Neuronal stem cell (in vitro differentiated cells): ENCODE measurements at regions not wholly inside any gene's neighbourhood (a gene's known extent, or its start where the extent isn't known, plus 50 kb on each side); places are given as distances from the start of the nearest gene placed in this dataset.

ENCODE experiments used
- DNase-seq: peaks from one replicate; pipeline ENCODE4 v3.0.0-alpha.2; 2013; ENCODE audit warnings: low spot score
- H2AFZ ChIP-seq: one replicate; pipeline ENCODE4 v1.6.1; 2013; ENCODE audit warnings: mild to moderate bottlenecking, low read length, inconsistent platforms
- H2AK5ac ChIP-seq: 2 replicates; pipeline ENCODE4 v1.6.1; 2013; ENCODE audit warnings: low read depth, mild to moderate bottlenecking, inconsistent platforms, low read length, moderate library complexity, mixed read lengths
- H2BK120ac ChIP-seq: 2 replicates; pipeline ENCODE4 v1.6.1; 2013; ENCODE audit warnings: low read depth, mild to moderate bottlenecking, inconsistent platforms, low read length, moderate library complexity, mixed read lengths
- H2BK12ac ChIP-seq: one replicate; pipeline ENCODE4 v1.6.1; 2013; ENCODE audit warnings: low read length, inconsistent platforms
- H2BK15ac ChIP-seq: 2 replicates; pipeline ENCODE4 v1.6.1; 2013; ENCODE audit warnings: mild to moderate bottlenecking, low read length, inconsistent platforms, mixed read lengths
- H2BK5ac ChIP-seq: one replicate; pipeline ENCODE4 v1.6.1; 2013; ENCODE audit warnings: inconsistent platforms, mild to moderate bottlenecking, low read length, moderate library complexity
- H3K14ac ChIP-seq: one replicate; pipeline ENCODE4 v1.6.1; 2013; ENCODE audit warnings: low read length, inconsistent platforms
- H3K18ac ChIP-seq: 2 replicates; pipeline ENCODE4 v1.6.1; 2013; ENCODE audit warnings: low read length, inconsistent platforms
- H3K23ac ChIP-seq: 2 replicates; pipeline ENCODE4 v1.6.1; 2013; ENCODE audit warnings: low read depth, mild to moderate bottlenecking, mixed read lengths, low read length, inconsistent platforms; ENCODE audit not compliant: poor library complexity
- H3K27ac ChIP-seq: replicated peaks from 3 replicates; pipeline ENCODE4 v1.5.1; 2013; ENCODE audit warnings: low read length, inconsistent platforms
- H3K27me3 ChIP-seq, 3 experiments: 2 replicates each; pipeline ENCODE4 v1.6.1; 2013; ENCODE audit warnings: low read length in 3 of 3, mild to moderate bottlenecking in 2 of 3, inconsistent platforms in 1 of 3, low read depth in 1 of 3, mixed read lengths in 1 of 3, moderate library complexity in 1 of 3; ENCODE audit not compliant: control insufficient read depth in 3 of 3, insufficient read depth in 3 of 3
- H3K36me3 ChIP-seq, 2 donors: replicated peaks in 1 of 2; 2 replicates each; pipeline ENCODE4 v1.6.1; 2013; ENCODE audit warnings: low read length in 2 of 2; ENCODE audit not compliant: control insufficient read depth in 2 of 2, insufficient read depth in 2 of 2
- H3K4ac ChIP-seq: 2 replicates; pipeline ENCODE4 v1.6.1; 2013; ENCODE audit warnings: inconsistent platforms, mild to moderate bottlenecking, low read length, moderate library complexity
- H3K4me1 ChIP-seq, 2 donors: 1 replicate in 1 of 2; 2 replicates in 1 of 2; pipeline ENCODE4 v1.6.1; 2013; ENCODE audit warnings: low read length in 2 of 2, low read depth in 1 of 2; ENCODE audit not compliant: control insufficient read depth in 2 of 2, insufficient read depth in 1 of 2
- H3K4me2 ChIP-seq: one replicate; pipeline ENCODE4 v1.6.1; 2013; ENCODE audit warnings: mild to moderate bottlenecking, low read length, inconsistent platforms; ENCODE audit not compliant: insufficient read depth, poor library complexity, severe bottlenecking
- H3K4me3 ChIP-seq, 2 donors: 2 replicates each; pipeline ENCODE4 v1.5.1; 2013; ENCODE audit warnings: low read length in 2 of 2, mild to moderate bottlenecking in 2 of 2, inconsistent platforms in 1 of 2, moderate library complexity in 1 of 2
- H3K79me1 ChIP-seq: one replicate; pipeline ENCODE4 v1.6.1; 2013; ENCODE audit warnings: low read depth, mild to moderate bottlenecking, inconsistent platforms, low read length, moderate library complexity
- H3K9ac ChIP-seq: one replicate; pipeline ENCODE4 v1.6.1; 2013; ENCODE audit warnings: mild to moderate bottlenecking, low read depth, low read length, inconsistent platforms; ENCODE audit not compliant: poor library complexity
- H3K9me3 ChIP-seq, 2 donors: replicated peaks in 1 of 2; 2 replicates each; pipeline versions ENCODE3 to v1.6.1; 2013; ENCODE audit warnings: low read length in 2 of 2, mild to moderate bottlenecking in 2 of 2, inconsistent platforms in 1 of 2, low read depth in 1 of 2, mixed read lengths in 1 of 2, moderate library complexity in 1 of 2; ENCODE audit not compliant: control insufficient read depth in 2 of 2, insufficient read depth in 1 of 2
- H4K8ac ChIP-seq: one replicate; pipeline ENCODE4 v1.6.1; 2013; ENCODE audit warnings: low read depth, mild to moderate bottlenecking, inconsistent platforms, low read length, moderate library complexity
- H4K91ac ChIP-seq: one replicate; pipeline ENCODE4 v1.6.1; 2013; ENCODE audit warnings: low read length, low read depth, mild to moderate bottlenecking, inconsistent platforms; ENCODE audit not compliant: poor library complexity
- WGBS, 2 donors: extraction: QIAGEN DNeasy Blood & Tissue Kit; methylation state at CpG; one replicate each; pipeline ENCODE4 v1.1.7; 2013; ENCODE audit warnings: missing lambda C conversion rate in 2 of 2, mixed read lengths in 1 of 2; ENCODE audit not compliant: insufficient read length in 2 of 2, insufficient replicate concordance in 1 of 2; ENCODE audit errors: extremely low coverage in 2 of 2; 5-methylcytosine and 5-hydroxymethylcytosine counted together

DNA sequence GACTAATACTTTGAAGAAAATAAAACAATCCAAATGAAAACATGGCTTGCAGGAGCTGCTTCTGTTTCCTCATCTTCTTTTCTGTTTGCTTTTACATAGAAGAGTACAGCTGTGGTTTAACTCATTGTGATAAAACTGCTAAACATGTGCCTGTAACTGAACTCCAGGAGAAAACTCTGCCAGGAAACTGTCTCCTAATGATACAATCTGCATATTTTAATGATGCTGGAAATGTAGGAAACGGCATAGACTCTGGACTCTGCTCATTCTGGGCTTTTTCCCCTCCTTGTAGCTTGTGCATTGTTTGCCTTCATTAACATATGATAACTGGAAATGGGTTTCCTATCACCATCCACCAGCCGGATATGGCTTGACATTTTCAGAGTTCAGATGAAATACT lies 813.3 kb upstream of the WWC1 start:
- no peak overlapping the region for H3K23ac ChIP-seq
- no peak overlapping the region for H2BK12ac ChIP-seq
- no peak overlapping the region for H3K4ac ChIP-seq
- DNase-seq, result no peak
- no peaks in the 10 kb centered on the region for H3K4me1 ChIP-seq
- H2BK5ac ChIP-seq, result no peak overlapping the region
- no peak overlapping the region for H3K18ac ChIP-seq
- H3K4me2 ChIP-seq, result no peak overlapping the region
- H4K91ac ChIP-seq, result no peak overlapping the region
- H2AK5ac ChIP-seq, result no peak overlapping the region
- H4K8ac ChIP-seq, result no peak overlapping the region
- no peaks in the 10 kb centered on the region for H3K9me3 ChIP-seq
- peak overlapping the region; percentile 13 for H2AFZ ChIP-seq
- no peaks in the 10 kb centered on the region for H3K79me1 ChIP-seq
- no peak overlapping the region for H2BK15ac ChIP-seq
- no peaks in the 10 kb centered on the region for H3K36me3 ChIP-seq
- H3K27me3 ChIP-seq, result no peaks in the 10 kb centered on the region
- no peak overlapping the region for H3K27ac ChIP-seq
- no CpG with 5 or more reads among the region's 2 CpGs for WGBS, 2 donors
- no peak overlapping the region for H3K14ac ChIP-seq
- H2BK120ac ChIP-seq, result no peak overlapping the region
- H3K9ac ChIP-seq, result no peak overlapping the region
- H3K4me3 ChIP-seq, result no peak overlapping the region

DNA sequence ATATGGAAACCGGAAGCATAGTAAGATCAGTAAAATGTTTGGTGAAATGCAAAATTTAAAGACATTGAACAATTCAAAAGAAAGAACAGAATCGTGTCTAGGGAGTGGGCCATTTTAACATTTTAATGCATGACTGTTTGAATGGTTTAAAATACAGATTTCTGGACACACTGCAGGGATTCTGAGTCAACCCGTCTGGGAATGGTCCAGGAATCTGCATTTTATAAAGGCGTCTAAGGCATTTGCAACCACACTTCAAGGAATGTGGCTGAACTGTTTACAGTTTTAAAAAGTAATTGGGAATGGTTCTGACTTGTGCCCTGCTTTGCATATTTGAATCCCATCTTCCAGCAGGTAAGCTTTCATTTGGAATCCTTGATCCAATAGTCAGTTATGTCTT lies 811.7 kb upstream of the WWC1 start:
- H2BK15ac ChIP-seq, result no peak overlapping the region
- no peak overlapping the region for H3K14ac ChIP-seq
- H3K4me1 ChIP-seq, result no peaks in the 10 kb centered on the region
- H3K4me2 ChIP-seq, result no peak overlapping the region
- no CpG with 5 or more reads among the region's 4 CpGs for WGBS, 2 donors
- H4K91ac ChIP-seq, result no peak overlapping the region
- no peak overlapping the region for H3K27ac ChIP-seq
- no peak overlapping the region for H3K4ac ChIP-seq
- no peak overlapping the region for H2BK120ac ChIP-seq
- no peak overlapping the region for H3K18ac ChIP-seq
- no peaks in the 10 kb centered on the region for H3K36me3 ChIP-seq
- no peak overlapping the region for H2BK5ac ChIP-seq
- H3K27me3 ChIP-seq, result no peaks in the 10 kb centered on the region
- H2AFZ ChIP-seq, result no peak overlapping the region
- no peak overlapping the region for H3K23ac ChIP-seq
- no peak overlapping the region for H3K4me3 ChIP-seq
- no peak overlapping the region for H2BK12ac ChIP-seq
- no peaks in the 10 kb centered on the region for H3K79me1 ChIP-seq
- H4K8ac ChIP-seq, result no peak overlapping the region
- H3K9me3 ChIP-seq, result no peaks in the 10 kb centered on the region
- no peak for DNase-seq
- no peak overlapping the region for H2AK5ac ChIP-seq
- H3K9ac ChIP-seq, result no peak overlapping the region

DNA sequence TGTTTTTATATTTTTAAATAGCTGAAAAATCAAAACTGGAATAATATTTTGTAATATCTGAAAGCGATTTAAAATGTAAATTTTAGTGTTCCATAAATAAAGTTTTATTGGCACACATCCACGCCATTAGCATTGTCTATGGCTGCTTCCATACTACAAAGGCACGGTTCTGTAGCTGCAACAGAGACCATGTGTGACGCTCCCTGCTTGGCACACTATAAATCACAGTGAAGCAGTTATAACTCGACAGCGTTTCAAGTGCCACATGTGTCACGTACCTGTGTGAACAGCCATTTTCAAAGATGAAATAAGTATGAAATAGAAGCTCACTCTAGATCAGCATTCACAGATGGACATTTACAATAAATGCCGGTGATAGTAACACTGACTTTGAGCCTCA lies 810.1 kb upstream of the WWC1 start:
- Histone ChIP-seq H3K18ac (peak overlapping the region; percentile 38), H3K27me3 (no peaks in the 10 kb centered on the region), H2BK12ac (no peak overlapping the region), H3K36me3 (no peaks in the 10 kb centered on the region), H3K4me1 (no peaks in the 10 kb centered on the region), H3K23ac (no peak overlapping the region), H4K8ac (no peak overlapping the region), H3K9me3 (no peaks in the 10 kb centered on the region), H3K4me3 (no peak overlapping the region), H2AK5ac (no peak overlapping the region), H3K14ac (peak overlapping the region; percentile 38), H2BK5ac (no peak overlapping the region), H3K4me2 (no peak overlapping the region), H2AFZ (no peak overlapping the region), H3K4ac (no peak overlapping the region), H2BK15ac (no peak overlapping the region), H3K9ac (no peak overlapping the region), H2BK120ac (no peak overlapping the region), H4K91ac (no peak overlapping the region), H3K27ac (no peak overlapping the region), H3K79me1 (peaks cover 2% of the 10 kb centered on the region)
- WGBS, 2 donors, result no CpG with 5 or more reads among the region's 8 CpGs
- DNase-seq, result no peak

DNA sequence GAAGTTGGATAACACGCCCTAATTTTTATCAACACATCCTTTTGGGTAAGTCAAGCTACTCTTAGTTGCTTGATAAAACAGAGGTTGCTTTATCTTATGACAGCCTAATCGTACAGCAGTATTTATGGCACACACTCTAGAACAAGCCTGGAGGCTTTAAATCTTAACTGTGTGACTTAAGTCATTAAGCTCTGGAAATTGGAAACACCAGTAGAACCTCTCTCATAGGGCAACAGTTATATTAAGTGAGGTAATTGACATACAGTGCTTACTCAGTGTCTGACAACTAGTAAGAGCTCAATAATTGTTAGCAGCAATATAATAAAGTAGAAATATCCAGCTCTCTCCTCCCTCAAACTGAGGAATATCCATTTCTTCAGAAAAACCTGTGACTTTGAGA lies 808.9 kb upstream of the WWC1 start:
- Histone ChIP-seq H3K9ac (no peak overlapping the region), H3K14ac (no peak overlapping the region), H3K79me1 (peaks cover 2% of the 10 kb centered on the region), H3K27me3 (no peaks in the 10 kb centered on the region), H3K27ac (no peak overlapping the region), H2BK15ac (no peak overlapping the region), H2BK120ac (no peak overlapping the region), H2BK12ac (no peak overlapping the region), H3K18ac (no peak overlapping the region), H3K4ac (no peak overlapping the region), H3K4me1 (no peaks in the 10 kb centered on the region), H3K4me3 (no peak overlapping the region), H2AFZ (no peak overlapping the region), H4K8ac (no peak overlapping the region), H3K36me3 (no peaks in the 10 kb centered on the region), H3K4me2 (no peak overlapping the region), H3K9me3 (no peaks in the 10 kb centered on the region), H2AK5ac (no peak overlapping the region), H3K23ac (no peak overlapping the region), H2BK5ac (no peak overlapping the region), H4K91ac (no peak overlapping the region)
- WGBS, 2 donors, result no CpG with 5 or more reads among the region's 2 CpGs
- DNase-seq, result no peak
